ENCODE measurements at regions not wholly inside any gene's neighbourhood (a gene's known extent, or its start where the extent isn't known, plus 50 kb on each side); places are given as distances from the start of the nearest gene placed in this dataset.

GRCh38 chr1:229196404-229197264 lies 74.3 kb upstream of the RAB4A start:
- DNase-seq: no peak

DNA sequence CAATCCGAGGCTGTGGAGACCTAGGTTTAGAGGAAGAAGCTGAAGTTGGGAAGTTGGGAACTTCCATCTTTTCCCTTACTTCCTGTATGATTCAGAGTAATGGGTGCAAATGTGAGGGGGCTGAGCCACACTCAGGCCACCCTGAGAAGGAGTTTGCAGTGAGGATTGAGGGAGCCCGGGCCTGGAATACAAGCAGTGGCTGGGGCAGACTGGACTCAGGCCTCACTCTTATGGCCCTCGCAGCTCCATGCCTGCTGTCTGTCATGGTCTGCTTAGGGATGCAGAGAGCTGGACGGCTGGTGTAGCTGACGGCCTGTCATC lies 73.7 kb upstream of the RAB4A start:
- no peak for DNase-seq

- DNase-seq: no peak
Observed at GRCh38 chr1:229199261-229200243, 71.4 kb upstream of the RAB4A start.

GRCh38 chr1:229203030-229203751 lies 67.7 kb upstream of the RAB4A start:
- DNase-seq: peak; percentile 91

GRCh38 chr1:229203991-229204632 lies 66.8 kb upstream of the RAB4A start:
- DNase-seq: no peak

GRCh38 chr1:229204921-229205777 lies 65.8 kb upstream of the RAB4A start:
- peak; percentile 78 for DNase-seq

DNA sequence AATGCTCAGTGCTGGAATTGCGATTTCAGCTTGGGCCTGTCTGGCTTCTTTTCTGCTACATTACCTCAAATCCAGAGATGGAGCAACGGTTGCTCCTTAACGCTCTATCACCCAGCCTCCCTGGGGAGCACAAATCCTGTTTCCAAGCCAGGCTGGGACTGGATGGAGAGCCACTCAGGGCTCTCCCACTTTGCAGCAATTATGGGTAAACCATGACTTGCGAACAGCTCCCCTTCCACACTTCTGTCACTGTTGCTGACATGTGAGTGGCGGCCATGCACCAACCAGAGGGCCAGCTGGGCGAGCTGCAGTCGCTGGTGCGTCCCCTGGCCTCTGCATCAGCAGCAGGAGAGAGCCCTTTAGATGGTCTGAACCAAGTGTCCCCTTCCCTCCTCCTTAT lies 65.1 kb upstream of the RAB4A start:
- DNase-seq: peak; percentile 57

DNA sequence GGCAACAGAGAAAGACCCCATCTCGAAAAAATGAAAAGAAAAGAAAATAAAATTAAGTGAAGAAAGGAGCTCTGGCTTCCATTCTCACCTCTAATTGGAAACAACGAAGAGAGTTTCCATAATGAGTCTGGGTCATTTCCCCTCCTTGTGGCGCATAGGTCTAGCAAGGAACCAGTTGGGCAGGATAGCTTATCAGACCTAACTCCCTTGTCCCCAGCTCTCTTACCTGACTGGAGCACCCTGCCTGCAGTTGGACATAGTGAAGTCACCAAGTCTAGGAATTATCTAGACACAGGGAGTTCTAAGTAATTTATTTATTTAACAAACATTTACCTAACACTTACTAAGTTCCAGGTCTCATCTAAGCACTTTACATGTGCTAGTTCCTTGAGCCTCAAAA lies 63.0 kb upstream of the RAB4A start:
- DNase-seq: no peak

DNA sequence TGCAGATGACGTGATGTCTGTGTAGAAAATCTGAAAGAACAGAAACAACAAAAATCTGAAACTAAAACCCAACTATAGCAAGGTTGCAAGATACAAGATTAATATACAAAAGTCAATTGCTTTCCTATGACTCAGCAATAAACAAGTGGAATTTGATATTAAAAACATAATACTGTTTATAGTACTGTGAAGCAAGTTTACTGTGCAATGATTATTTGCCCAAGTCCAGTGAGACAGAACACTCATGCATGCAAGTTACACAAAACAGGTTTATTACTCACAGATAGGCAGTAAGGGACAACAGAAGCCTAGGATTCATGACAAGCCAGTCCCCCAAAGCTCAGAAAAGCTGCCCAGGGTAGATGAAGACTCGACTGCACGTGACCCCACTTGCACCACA lies 62.4 kb upstream of the RAB4A start:
- DNase-seq: no peak

- no peak for DNase-seq
Observed at GRCh38 chr1:229209386-229209785, 61.5 kb upstream of the RAB4A start.

DNA sequence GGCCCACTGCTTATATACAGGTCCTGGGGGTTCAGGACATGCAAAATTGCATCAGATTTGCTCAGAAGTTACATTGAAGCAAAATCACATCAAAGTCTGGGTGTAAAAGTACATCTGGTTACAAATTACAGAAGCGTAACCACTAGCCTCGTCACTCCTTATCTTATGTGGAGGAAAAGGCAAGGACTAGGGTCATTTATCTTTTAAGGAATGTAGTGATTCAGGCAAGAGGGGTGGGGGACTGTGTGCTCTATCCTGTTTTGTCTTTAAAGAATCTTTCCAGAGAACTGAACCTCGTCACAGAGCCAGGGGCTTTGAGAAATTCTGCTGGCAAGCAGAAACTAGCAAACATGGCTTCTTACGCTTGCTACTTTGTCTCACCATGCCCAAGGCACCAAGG lies 61.1 kb upstream of the RAB4A start:
- no peak for DNase-seq

DNA sequence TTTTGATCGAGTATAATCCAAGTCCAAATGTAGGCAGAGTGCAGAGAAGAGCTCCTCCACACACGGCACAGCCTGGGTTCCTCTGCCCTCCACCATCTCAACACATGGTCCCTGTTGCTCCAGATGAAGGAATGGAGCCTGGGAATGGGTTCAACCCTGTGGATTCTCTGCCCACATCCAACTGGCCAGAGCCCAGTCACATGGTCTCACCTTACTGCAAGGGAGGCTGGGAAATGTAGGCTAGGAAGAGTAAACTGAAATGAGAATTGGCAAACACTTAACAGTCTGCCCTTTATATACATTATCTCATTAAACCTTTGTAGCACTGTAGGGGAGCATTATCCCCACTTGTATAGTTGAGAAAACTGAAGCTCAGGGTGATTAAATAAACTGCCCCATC lies 60.1 kb upstream of the RAB4A start:
- no peak for DNase-seq

GRCh38 chr1:229213797-229214196 lies 57.1 kb upstream of the RAB4A start:
- DNase-seq: no peak

DNA sequence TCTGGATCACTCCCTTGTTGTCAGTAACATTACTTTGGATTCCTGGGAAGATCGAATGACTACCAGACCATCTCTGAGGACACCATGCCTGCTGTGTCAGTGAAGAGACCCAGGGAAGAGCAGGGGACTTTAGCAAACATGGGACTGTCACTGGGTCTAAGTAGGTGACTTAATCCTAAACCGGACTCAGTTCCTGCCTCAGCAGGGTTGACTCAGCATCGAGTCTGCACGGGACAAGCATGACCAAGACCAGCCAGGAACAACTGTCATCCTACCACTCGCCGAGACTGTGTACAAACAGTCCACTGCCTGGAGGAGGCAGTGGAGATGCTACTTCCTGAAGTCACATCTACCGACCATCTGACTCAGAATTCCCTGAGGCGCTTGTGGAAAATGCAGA lies 53.2 kb upstream of the RAB4A start:
- DNase-seq: no peak

DNA sequence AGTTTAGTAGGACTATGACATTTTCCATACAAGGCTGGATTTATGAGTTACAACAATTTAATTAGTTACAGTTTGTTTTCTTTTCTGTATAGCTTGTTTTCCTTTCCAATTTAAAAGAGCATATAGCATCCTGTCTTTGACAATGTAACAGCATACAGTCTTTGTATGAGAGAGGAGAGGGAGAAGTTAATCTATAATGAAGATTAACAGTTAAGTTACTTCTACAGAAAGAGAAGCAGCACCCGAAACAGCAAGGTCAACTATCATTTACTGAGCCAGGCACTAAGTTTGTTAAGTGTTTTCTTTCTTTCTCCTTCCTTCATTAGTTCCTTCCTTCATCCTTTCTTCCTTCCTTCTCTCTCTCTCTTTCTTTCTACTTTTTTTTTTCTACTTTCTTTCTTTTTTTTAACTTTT lies 52.3 kb upstream of the RAB4A start:
- no peak for DNase-seq

GRCh38 chr1:229220163-229220846 lies 50.6 kb upstream of the RAB4A start:
- no peak for DNase-seq

DNA sequence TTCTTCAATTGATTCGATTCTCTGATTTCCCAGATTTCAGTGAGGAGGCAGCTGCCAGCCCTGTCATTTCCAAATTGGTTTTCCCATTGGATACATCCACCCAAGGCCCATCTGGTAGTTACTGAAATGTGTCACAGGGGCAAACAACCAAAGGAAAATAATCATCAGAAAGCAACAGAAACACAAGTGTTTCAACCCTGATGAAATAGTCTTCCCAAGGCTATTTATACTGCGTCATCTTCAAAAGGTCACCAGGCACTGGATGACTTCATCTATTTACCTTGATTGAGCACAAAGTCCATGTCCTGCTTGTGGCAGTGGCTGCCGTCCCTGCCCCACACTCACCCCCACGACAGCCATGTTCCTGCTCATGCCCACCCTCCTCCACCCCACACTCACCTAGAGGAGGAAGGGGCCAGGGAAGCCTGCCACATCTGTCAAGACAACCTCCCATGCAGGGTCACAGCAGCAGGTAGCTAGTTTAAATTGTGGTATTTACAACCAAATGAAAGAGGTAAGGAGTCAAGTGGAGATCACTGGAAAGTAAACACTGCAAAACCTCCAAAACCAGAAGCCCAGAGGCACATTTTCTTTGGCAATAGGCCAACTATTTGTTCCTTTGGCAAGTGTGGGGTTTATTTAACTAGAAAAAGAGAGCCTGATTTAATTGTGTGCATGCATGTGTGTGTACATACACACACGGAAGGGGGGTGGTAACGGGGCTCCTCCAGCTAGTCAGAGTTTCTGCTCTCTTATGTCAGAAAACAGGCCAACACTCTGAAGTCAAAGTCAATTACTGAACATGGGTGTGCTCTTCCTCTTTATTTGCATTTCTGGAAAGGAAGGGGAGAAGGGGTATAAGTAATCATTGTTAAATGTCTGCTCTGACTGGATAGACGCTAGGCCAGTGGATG lies 49.5 kb upstream of the RAB4A start:
- peak; percentile 70 for DNase-seq
